Right atrium auricular region (tissue), 2 donors: ENCODE measurements at regions not wholly inside any gene's neighbourhood (a gene's known extent, or its start where the extent isn't known, plus 50 kb on each side); places are given as distances from the start of the nearest gene placed in this dataset.

Experiments
- DNase-seq: peaks from one replicate; pipeline ENCODE4 v3.0.0-alpha.2; 2019; ENCODE audit warnings: low spot score
- H3K27ac ChIP-seq, 2 donors: fragments of 200-600 bp; sonication (generic); 1 replicate in 1 of 2; 2 replicates in 1 of 2; pipeline ENCODE4 v1.5.1; 2016 to 2019
- H3K27me3 ChIP-seq, 2 donors: fragments of 200-600 bp; sonication (generic); one replicate each; pipeline versions ENCODE4 v1.5.1 to v1.6.0; 2017 to 2019
- H3K36me3 ChIP-seq: fragments of 200-600 bp; sonication (generic); one replicate; pipeline ENCODE4 v1.5.1; 2016
- H3K4me1 ChIP-seq, 2 donors: fragments of 200-600 bp; sonication (generic); one replicate each; pipeline versions ENCODE4 v1.5.1 to v1.6.0; 2017 to 2019
- H3K4me3 ChIP-seq, 2 donors: fragments of 200-600 bp; sonication (generic); 1 replicate in 1 of 2; 2 replicates in 1 of 2; pipeline ENCODE4 v1.5.1; 2017 to 2019; ENCODE audit warnings: mild to moderate bottlenecking in 1 of 2, moderate library complexity in 1 of 2
- H3K9me3 ChIP-seq, 2 donors: fragments of 200-600 bp; sonication (generic); one replicate each; pipeline ENCODE4 v1.5.1; 2019
- TF ChIP-seq, protein P1 (sequence below), 2 donors: fragments of 200-600 bp; sonication (generic); IDR thresholded peaks; one replicate each; pipeline ENCODE4 v1.5.1; 2019; ENCODE audit warnings: antibody characterized with exemption in 2 of 2

DNA sequence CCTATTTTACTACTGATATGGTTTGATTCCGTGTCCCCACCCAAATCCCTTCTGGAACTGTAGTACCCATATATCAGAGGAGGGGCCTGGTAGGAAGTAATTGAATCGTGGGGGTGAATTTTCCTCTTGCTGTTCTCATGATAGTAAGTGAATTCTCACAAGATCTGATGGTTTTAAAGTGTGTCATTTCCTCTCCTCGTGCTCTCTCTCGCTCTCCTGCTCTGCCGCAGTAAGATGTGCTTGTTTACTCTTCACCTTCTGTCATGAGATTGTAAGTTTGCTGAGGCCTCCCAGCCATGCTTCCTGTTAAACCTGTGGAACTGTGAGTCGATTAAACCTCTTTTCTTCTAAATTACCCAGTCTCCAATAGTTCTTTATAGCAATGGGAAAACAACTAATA lies 81.2 kb upstream of the ZBTB20 start:
- Histone ChIP-seq H3K27ac (no peak overlapping the region), H3K27me3 (no peaks in the 10 kb centered on the region), H3K36me3 (no peaks in the 10 kb centered on the region), H3K4me3 (no peak overlapping the region), H3K4me1 (no peaks in the 10 kb centered on the region), H3K9me3 (no peaks in the 10 kb centered on the region)
- DNase-seq, result no peak
- TF ChIP-seq, protein P1, sequence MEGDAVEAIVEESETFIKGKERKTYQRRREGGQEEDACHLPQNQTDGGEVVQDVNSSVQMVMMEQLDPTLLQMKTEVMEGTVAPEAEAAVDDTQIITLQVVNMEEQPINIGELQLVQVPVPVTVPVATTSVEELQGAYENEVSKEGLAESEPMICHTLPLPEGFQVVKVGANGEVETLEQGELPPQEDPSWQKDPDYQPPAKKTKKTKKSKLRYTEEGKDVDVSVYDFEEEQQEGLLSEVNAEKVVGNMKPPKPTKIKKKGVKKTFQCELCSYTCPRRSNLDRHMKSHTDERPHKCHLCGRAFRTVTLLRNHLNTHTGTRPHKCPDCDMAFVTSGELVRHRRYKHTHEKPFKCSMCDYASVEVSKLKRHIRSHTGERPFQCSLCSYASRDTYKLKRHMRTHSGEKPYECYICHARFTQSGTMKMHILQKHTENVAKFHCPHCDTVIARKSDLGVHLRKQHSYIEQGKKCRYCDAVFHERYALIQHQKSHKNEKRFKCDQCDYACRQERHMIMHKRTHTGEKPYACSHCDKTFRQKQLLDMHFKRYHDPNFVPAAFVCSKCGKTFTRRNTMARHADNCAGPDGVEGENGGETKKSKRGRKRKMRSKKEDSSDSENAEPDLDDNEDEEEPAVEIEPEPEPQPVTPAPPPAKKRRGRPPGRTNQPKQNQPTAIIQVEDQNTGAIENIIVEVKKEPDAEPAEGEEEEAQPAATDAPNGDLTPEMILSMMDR (IDR thresholded peaks at IDR 0.05), result no peak

DNA sequence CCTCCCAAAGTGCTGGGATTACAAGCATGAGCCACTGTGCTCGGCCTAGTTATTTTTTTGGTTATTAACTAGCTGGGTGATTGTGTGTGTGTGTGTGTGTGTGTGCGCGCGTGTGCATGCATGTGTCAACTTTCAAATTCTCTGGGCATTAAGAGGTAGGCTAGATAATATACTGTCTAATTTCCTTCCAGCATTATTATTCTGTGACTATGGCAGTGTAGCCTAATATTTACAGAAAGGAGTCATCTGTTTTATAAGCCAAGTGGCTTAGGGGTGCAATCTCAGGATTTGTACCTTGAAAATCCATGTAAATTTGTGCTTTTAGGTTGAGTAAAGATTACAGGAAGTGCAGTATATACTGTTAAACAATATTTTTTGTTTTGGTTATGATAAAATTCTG lies 85.1 kb upstream of the ZBTB20 start:
- no peak overlapping the region for H3K4me3 ChIP-seq
- no peak for DNase-seq
- H3K36me3 ChIP-seq, result no peaks in the 10 kb centered on the region
- no peaks in the 10 kb centered on the region for H3K4me1 ChIP-seq
- no peak overlapping the region for H3K27ac ChIP-seq
- no peaks in the 10 kb centered on the region for H3K27me3 ChIP-seq
- no peaks in the 10 kb centered on the region for H3K9me3 ChIP-seq
- TF ChIP-seq, protein P1 (IDR thresholded peaks at IDR 0.05), result no peak

DNA sequence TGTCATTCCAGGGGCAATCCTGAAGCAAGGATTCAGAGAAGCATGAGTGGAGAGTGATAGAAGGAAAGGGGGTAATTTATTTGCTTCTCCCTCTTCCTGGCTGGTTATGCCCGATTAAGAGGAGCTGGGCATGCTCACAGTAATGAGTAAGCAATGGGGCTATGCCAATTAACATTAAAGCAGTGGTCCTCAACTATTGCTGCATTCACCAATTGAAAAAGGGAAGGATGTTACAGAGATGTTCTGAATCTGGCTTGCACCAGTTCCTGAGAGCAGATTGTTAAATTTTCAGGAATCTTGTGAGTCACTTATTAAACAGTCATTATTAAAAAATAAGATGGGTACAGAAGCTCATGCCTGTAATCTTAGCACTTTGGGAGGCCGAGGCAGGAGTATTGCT lies 85.9 kb upstream of the ZBTB20 start:
- Histone ChIP-seq H3K4me3 (no peak overlapping the region), H3K27ac (no peak overlapping the region), H3K27me3 (no peaks in the 10 kb centered on the region), H3K4me1 (no peaks in the 10 kb centered on the region), H3K9me3 (no peaks in the 10 kb centered on the region), H3K36me3 (no peaks in the 10 kb centered on the region)
- DNase-seq, result no peak
- TF ChIP-seq, protein P1 (IDR thresholded peaks at IDR 0.05), result no peak

DNA sequence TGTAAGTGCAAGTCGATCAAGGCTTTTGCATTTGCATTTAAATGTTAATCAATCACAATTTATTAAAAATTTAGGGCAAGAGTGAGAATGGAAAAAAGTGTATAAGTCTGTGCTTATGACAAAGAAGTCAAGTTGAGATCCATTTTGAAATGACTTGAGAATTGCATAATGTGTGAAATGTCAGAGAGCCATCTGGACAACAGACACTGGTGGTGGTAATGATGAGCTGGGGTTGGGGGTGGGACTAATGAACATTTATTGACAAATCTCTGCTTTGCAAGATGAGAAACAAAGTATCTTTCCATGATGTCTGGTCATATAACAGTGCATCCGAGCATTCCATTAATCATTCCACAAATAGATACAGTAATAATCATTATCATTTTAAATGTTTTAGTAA lies 89.4 kb upstream of the ZBTB20 start:
- peaks cover 0 to 17% of the 10 kb centered on the region in 2 donors for H3K4me1 ChIP-seq
- TF ChIP-seq, protein P1 (IDR thresholded peaks at IDR 0.05), result no peak
- DNase-seq, result no peak
- no peak overlapping the region for H3K27ac ChIP-seq
- no peaks in the 10 kb centered on the region for H3K27me3 ChIP-seq
- no peaks in the 10 kb centered on the region for H3K9me3 ChIP-seq
- H3K4me3 ChIP-seq, result no peak overlapping the region
- H3K36me3 ChIP-seq, result no peaks in the 10 kb centered on the region

GRCh38 chr3:115239717-115240116 lies 92.6 kb upstream of the ZBTB20 start:
- H3K9me3 ChIP-seq, result no peaks in the 10 kb centered on the region
- H3K27me3 ChIP-seq, result no peaks in the 10 kb centered on the region
- peak overlapping the region in 1 of 2 donors; percentile 41 for H3K27ac ChIP-seq
- H3K4me3 ChIP-seq, result no peak overlapping the region
- DNase-seq, result peak; percentile 77
- TF ChIP-seq, protein P1 (IDR thresholded peaks at IDR 0.05), result no peak
- no peaks in the 10 kb centered on the region for H3K36me3 ChIP-seq
- peaks cover 0 to 17% of the 10 kb centered on the region in 2 donors for H3K4me1 ChIP-seq

- Histone ChIP-seq H3K4me1 (peaks cover 0 to 10% of the 10 kb centered on the region in 2 donors), H3K36me3 (no peaks in the 10 kb centered on the region), H3K27me3 (no peaks in the 10 kb centered on the region), H3K9me3 (no peaks in the 10 kb centered on the region), H3K4me3 (no peak overlapping the region), H3K27ac (no peak overlapping the region)
- TF ChIP-seq, protein P1 (IDR thresholded peaks at IDR 0.05), result no peak
- DNase-seq, result no peak
These were observed 97.3 kb upstream of the ZBTB20 start for GRCh38 chr3:115244350-115244749.
